Cardiac fibroblast (primary cell): ENCODE measurements at regions not wholly inside any gene's neighbourhood (a gene's known extent, or its start where the extent isn't known, plus 50 kb on each side); places are given as distances from the start of the nearest gene placed in this dataset.
A peak's percentile ranks its signal among the peaks of the same experiment; 100 is the strongest.

Source experiments
- DNase-seq, 2 donors: peaks; one replicate each; pipeline versions ENCODE4 v3.0.0 to v3.0.0-alpha.2; 2010; ENCODE audit warnings: low read depth in 2 of 2
- H3K4me3 ChIP-seq, 2 donors: replicated peaks in 1 of 2; 1 replicate in 1 of 2; 2 replicates in 1 of 2; pipeline ENCODE4 v1.5.1; 2011; ENCODE audit warnings: low read depth in 2 of 2, low read length in 2 of 2, mild to moderate bottlenecking in 2 of 2, moderate library complexity in 1 of 2
- CTCF ChIP-seq: IDR thresholded peaks from one replicate; pipeline ENCODE4 v1.5.1; 2011; ENCODE audit warnings: low read depth, mild to moderate bottlenecking, low read length, inconsistent platforms

DNA sequence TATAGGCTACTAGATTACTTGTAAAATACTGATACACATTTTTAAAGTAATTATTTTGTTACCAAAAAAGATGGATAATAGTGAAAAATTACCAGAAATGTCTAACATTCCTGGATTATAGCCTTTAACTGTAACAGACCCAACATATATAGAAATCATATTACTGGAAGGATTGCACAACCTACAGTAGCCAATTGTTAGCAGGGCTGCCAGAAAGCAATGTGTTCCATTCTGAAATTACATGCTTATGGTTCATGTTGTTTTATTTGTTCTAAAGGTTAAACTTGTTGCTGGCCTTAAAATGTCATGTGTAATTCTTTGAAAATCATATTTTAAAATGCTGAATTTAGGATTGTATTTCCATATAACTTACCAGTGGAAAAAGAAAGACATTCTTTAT is 793.6 kb upstream of the ACVR2A start:
- H3K4me3 ChIP-seq = no peak overlapping the region
- peak; percentile 32 to 66 for DNase-seq
- no peak for TF ChIP-seq CTCF

GRCh38 chr2:147049957-147050356 is 794.9 kb upstream of the ACVR2A start:
- TF ChIP-seq CTCF = no peak
- no peak for DNase-seq
- H3K4me3 ChIP-seq = no peak overlapping the region

- no peak overlapping the region for H3K4me3 ChIP-seq
- no peak for DNase-seq
- no peak for TF ChIP-seq CTCF
Measured at GRCh38 chr2:147046473-147046872, 798.4 kb upstream of the ACVR2A start.

GRCh38 chr2:147045113-147045512 is 799.7 kb upstream of the ACVR2A start:
- no peak overlapping the region for H3K4me3 ChIP-seq
- peak; percentile 68 to 76 for DNase-seq
- TF ChIP-seq CTCF = peak; percentile 70

DNA sequence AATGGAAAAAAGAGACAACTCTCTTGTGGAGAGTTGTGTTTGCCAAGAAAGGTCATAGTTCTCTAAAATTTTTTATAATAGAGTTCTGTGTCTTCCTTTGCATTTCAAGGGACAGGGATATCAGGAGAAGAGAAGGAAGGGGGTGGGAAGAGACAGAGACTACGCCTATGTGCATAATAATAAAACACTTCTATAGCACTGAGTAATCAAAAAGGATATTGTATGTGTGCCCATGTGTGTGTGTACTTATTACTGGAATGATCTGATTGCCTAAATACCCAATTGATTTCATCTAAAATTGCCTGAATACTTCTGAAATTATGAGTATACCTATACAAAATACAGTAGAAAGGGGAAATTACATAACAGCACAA is 803.7 kb upstream of the ACVR2A start:
- no peak for TF ChIP-seq CTCF
- DNase-seq = no peak
- H3K4me3 ChIP-seq = no peak overlapping the region

DNA sequence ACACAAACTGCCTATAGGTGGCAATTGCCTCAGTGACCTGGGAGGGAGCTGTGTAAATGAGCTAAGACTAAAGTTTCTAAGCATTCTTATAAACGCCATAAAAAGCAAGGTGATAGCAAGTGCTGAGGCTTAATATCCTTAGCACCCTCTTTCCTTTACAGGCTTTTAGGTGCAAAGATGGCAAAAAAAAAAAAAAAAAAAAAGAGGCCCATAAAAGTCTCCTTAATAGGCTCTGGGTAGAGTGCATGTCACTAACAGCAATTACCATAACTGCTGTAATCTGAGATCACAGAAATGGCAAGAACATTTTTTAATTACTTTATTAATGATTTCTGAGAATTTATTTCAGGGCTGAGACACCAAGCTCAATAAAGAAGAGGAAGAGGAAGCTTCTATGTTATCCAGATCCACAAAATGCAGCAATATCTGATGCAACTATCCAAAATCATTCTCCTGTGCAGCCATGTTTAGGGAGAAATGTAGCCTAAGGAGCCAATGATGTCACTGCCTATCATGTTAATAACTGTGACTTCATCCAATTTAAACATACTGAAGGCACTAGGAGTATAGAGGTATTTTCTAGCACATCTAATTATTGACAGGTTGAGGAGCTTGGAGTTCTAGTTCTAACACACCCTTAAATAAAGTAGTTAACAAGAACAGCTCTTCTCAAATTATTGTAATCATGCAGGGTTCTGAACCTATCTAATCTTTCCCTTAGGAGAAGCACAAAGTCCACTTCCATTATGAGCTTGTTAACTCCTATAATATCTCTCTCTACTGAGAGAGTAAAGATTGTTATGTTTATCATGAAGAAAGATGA is 804.3 kb upstream of the ACVR2A start:
- DNase-seq = no peak
- TF ChIP-seq CTCF = no peak
- no peak overlapping the region for H3K4me3 ChIP-seq

DNA sequence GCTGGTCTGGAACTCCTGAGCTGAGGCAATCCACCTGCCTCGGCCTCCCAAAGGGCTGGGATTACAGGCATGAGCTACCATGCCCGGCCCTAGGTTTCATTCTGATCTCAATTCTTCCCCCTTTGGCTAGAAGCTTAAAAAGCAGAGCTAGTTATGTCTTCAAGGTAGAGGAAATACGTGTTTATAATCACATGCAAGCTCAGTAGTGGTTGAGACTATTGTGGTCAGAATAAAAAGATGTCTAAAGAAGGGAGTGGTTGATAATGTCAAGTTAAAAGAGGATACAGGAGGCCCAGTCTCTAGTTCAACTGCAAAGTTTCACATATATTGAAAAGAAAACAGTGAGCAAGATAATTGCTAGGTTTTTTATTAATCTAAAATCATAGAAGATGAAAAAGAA is 807.8 kb upstream of the ACVR2A start:
- no peak for TF ChIP-seq CTCF
- H3K4me3 ChIP-seq = no peak overlapping the region
- DNase-seq = no peak
